CD14-positive monocyte (primary cell): ENCODE measurements at regions not wholly inside any gene's neighbourhood (a gene's known extent, or its start where the extent isn't known, plus 50 kb on each side); places are given as distances from the start of the nearest gene placed in this dataset.
A peak's percentile ranks its signal among the peaks of the same experiment; 100 is the strongest.

Experiments used
- DNase-seq, 3 donors: peaks; one replicate each; pipeline ENCODE4 v3.0.0-alpha.2; 2011 to 2022
- H2AFZ ChIP-seq: 2 replicates; pipeline ENCODE4 v1.6.0; 2012; ENCODE audit warnings: mild to moderate bottlenecking, low read depth, low read length, inconsistent platforms; ENCODE audit not compliant: insufficient read depth, poor library complexity, severe bottlenecking
- H3K27ac ChIP-seq, 2 donors: 1 replicate in 1 of 2; 2 replicates in 1 of 2; pipeline ENCODE4 v1.5.1; 2012 to 2013; ENCODE audit warnings: low read length in 2 of 2, control low read depth in 1 of 2, inconsistent platforms in 1 of 2, low read depth in 1 of 2, mild to moderate bottlenecking in 1 of 2
- H3K27me3 ChIP-seq, 2 donors: one replicate each; pipeline versions ENCODE4 v1.6.0 to v1.6.1; 2011 to 2013; ENCODE audit warnings: low read length in 2 of 2; ENCODE audit not compliant: control insufficient read depth in 2 of 2, insufficient read depth in 2 of 2
- H3K36me3 ChIP-seq, 2 donors: replicated peaks in 1 of 2; 1 replicate in 1 of 2; 2 replicates in 1 of 2; pipeline versions ENCODE4 v1.5.1 to v1.6.1; 2012 to 2013; ENCODE audit warnings: low read length in 2 of 2, control low read depth in 1 of 2, inconsistent platforms in 1 of 2, mild to moderate bottlenecking in 1 of 2; ENCODE audit not compliant: insufficient read depth in 2 of 2, control insufficient read depth in 1 of 2
- H3K4me1 ChIP-seq, 2 donors: 1 replicate in 1 of 2; 2 replicates in 1 of 2; pipeline versions ENCODE4 v1.5.1 to v1.6.1; 2012 to 2013; ENCODE audit warnings: low read length in 2 of 2, control low read depth in 1 of 2, inconsistent platforms in 1 of 2, mild to moderate bottlenecking in 1 of 2, moderate library complexity in 1 of 2; ENCODE audit not compliant: insufficient read depth in 2 of 2, control insufficient read depth in 1 of 2
- H3K4me2 ChIP-seq: replicated peaks from 2 replicates; pipeline ENCODE3; 2012; ENCODE audit warnings: low read length, moderate library complexity, mild to moderate bottlenecking; ENCODE audit not compliant: poor library complexity, severe bottlenecking; ENCODE audit errors: extremely low read depth
- H3K4me3 ChIP-seq, 3 experiments: fragments of 200-600 bp in 1 of 3; sonication (generic) in 1 of 3; replicated peaks in 1 of 3; 1 replicate in 2 of 3; 2 replicates in 1 of 3; pipeline ENCODE4 v1.5.1; 2011 to 2013; ENCODE audit warnings: low read length in 3 of 3, mild to moderate bottlenecking in 3 of 3, control low read depth in 2 of 3, low read depth in 2 of 3, inconsistent platforms in 1 of 3, moderate library complexity in 1 of 3
- H3K79me2 ChIP-seq: 2 replicates; pipeline ENCODE4 v1.6.0; 2012; ENCODE audit warnings: mild to moderate bottlenecking, control low read depth, inconsistent platforms, low read length, moderate library complexity; ENCODE audit not compliant: insufficient read depth
- H3K9ac ChIP-seq: 2 replicates; pipeline ENCODE4 v1.6.0; 2017; ENCODE audit warnings: low read length, mild to moderate bottlenecking; ENCODE audit not compliant: insufficient read depth, poor library complexity, severe bottlenecking
- H3K9me3 ChIP-seq, 2 donors: replicated peaks in 1 of 2; 1 replicate in 1 of 2; 2 replicates in 1 of 2; pipeline versions ENCODE4 v1.5.1 to v1.6.1; 2012 to 2013; ENCODE audit warnings: low read length in 2 of 2, control low read depth in 1 of 2; ENCODE audit not compliant: control insufficient read depth in 1 of 2, insufficient read depth in 1 of 2
- H4K20me1 ChIP-seq: 2 replicates; pipeline ENCODE4 v1.6.0; 2012; ENCODE audit warnings: mild to moderate bottlenecking, low read length, control low read depth, moderate library complexity; ENCODE audit not compliant: insufficient read depth
- H3K27ac Mint-ChIP-seq, 7 donors: one replicate each; pipeline ENCODE4 v1.8.0; 2020; ENCODE audit warnings: mild to moderate bottlenecking in 7 of 7, mixed read lengths in 7 of 7, moderate library complexity in 6 of 7, inconsistent platforms in 2 of 7
- H3K27me3 Mint-ChIP-seq, 3 donors: one replicate each; pipeline ENCODE4 v1.8.0; 2021 to 2022; ENCODE audit warnings: low read depth in 3 of 3, mild to moderate bottlenecking in 3 of 3, mixed read lengths in 3 of 3, moderate library complexity in 3 of 3, inconsistent platforms in 1 of 3
- H3K36me3 Mint-ChIP-seq, 2 donors: one replicate each; pipeline ENCODE4 v1.8.0; 2020; ENCODE audit warnings: mixed read lengths in 2 of 2, inconsistent platforms in 1 of 2, mild to moderate bottlenecking in 1 of 2
- H3K4me1 Mint-ChIP-seq: one replicate; pipeline ENCODE4 v1.8.0; 2020; ENCODE audit warnings: mild to moderate bottlenecking, mixed read lengths
- H3K4me3 Mint-ChIP-seq, 2 donors: one replicate each; pipeline ENCODE4 v1.8.0; 2020; ENCODE audit warnings: mild to moderate bottlenecking in 2 of 2, mixed read lengths in 2 of 2, moderate library complexity in 1 of 2
- H3K9me3 Mint-ChIP-seq, 7 donors: one replicate each; pipeline ENCODE4 v1.8.0; 2020 to 2022; ENCODE audit warnings: mixed read lengths in 7 of 7, mild to moderate bottlenecking in 6 of 7, moderate library complexity in 6 of 7, inconsistent platforms in 2 of 7
- CTCF ChIP-seq: fragments of 200-600 bp; IDR thresholded peaks from one replicate; pipeline ENCODE4 v1.8.0; 2022; ENCODE audit warnings: antibody characterized with exemption, mild to moderate bottlenecking
- WGBS: methylation state at CpG from one replicate; pipeline ENCODE4 v1.1.5; 2013; ENCODE audit warnings: missing lambda C conversion rate; ENCODE audit not compliant: insufficient coverage; 5-methylcytosine and 5-hydroxymethylcytosine counted together
- intact Hi-C, 2 donors: fragments of 100-400 bp; cut with micrococcal nuclease; formaldehyde crosslinking; loops; one replicate each; pipeline versions ENCODE4 v1.15.0 to v1.15.1; 2023

- Mint-ChIP-seq H3K27ac (peak overlapping the region in 1 of 7 donors; percentile 0), H3K4me3 (no peak overlapping the region), H3K36me3 (no peaks in the 10 kb centered on the region), H3K9me3 (peaks cover 0 to 3% (median 0%) of the 10 kb centered on the region in 7 donors), H3K27me3 (peaks cover 0 to 4% (median 0%) of the 10 kb centered on the region in 3 donors), H3K4me1 (no peaks in the 10 kb centered on the region)
- Histone ChIP-seq H3K79me2 (no peaks in the 10 kb centered on the region), H3K27ac (no peak overlapping the region), H3K9ac (no peak overlapping the region), H3K4me2 (no peak overlapping the region), H3K9me3 (no peaks in the 10 kb centered on the region), H3K4me1 (no peaks in the 10 kb centered on the region), H3K4me3 (no peak overlapping the region), H3K27me3 (no peaks in the 10 kb centered on the region), H2AFZ (no peak overlapping the region), H4K20me1 (no peaks in the 10 kb centered on the region), H3K36me3 (no peaks in the 10 kb centered on the region)
- intact Hi-C loops: no loop called here
- no peak for DNase-seq
- no peak for TF ChIP-seq CTCF
- no CpG with 5 or more reads among the region's 1 CpG for WGBS
Measured at GRCh38 chrX:83108278-83108677, 399.8 kb upstream of the POU3F4 start.

- no peak overlapping the region for H3K27ac Mint-ChIP-seq
Measured at GRCh38 chrX:83145876-83146275, 362.2 kb upstream of the POU3F4 start.

More at GRCh38 chrX:83145876-83146275, 362.2 kb upstream of the POU3F4 start:
- no peak overlapping the region for H2AFZ ChIP-seq
- H4K20me1 ChIP-seq: no peaks in the 10 kb centered on the region
- H3K4me1 Mint-ChIP-seq: no peaks in the 10 kb centered on the region
- H3K79me2 ChIP-seq: no peaks in the 10 kb centered on the region
- H3K27me3 Mint-ChIP-seq: no peaks in the 10 kb centered on the region
- no peak overlapping the region for H3K4me3 ChIP-seq
- H3K36me3 ChIP-seq: no peaks in the 10 kb centered on the region
- no CpG with 5 or more reads among the region's 5 CpGs for WGBS
- H3K27ac ChIP-seq: no peak overlapping the region
- DNase-seq: no peak
- intact Hi-C loops: no loop called here
- H3K9ac ChIP-seq: no peak overlapping the region
- no peak overlapping the region for H3K4me3 Mint-ChIP-seq
- H3K9me3 Mint-ChIP-seq: peaks cover 0 to 4% (median 0%) of the 10 kb centered on the region in 7 donors
- H3K9me3 ChIP-seq: no peaks in the 10 kb centered on the region
- no peaks in the 10 kb centered on the region for H3K36me3 Mint-ChIP-seq
- H3K4me1 ChIP-seq: no peaks in the 10 kb centered on the region
- no peak overlapping the region for H3K4me2 ChIP-seq
- no peaks in the 10 kb centered on the region for H3K27me3 ChIP-seq
- TF ChIP-seq CTCF: no peak
